HG02943 (cell line): ENCODE measurements at regions not wholly inside any gene's neighbourhood (a gene's known extent, or its start where the extent isn't known, plus 50 kb on each side); places are given as distances from the start of the nearest gene placed in this dataset.

Experiments used
- ATAC-seq: cut with Tn5 transposase; IDR thresholded peaks from one replicate; pipeline ENCODE4 v1.9.1; 2021; ENCODE audit warnings: mild to moderate bottlenecking, low read depth, moderate library complexity; ENCODE audit not compliant: unreplicated experiment

- ATAC-seq = no peak
Measured at GRCh38 chr3:80035021-80035420, 267.2 kb upstream of the ROBO1 start.

DNA sequence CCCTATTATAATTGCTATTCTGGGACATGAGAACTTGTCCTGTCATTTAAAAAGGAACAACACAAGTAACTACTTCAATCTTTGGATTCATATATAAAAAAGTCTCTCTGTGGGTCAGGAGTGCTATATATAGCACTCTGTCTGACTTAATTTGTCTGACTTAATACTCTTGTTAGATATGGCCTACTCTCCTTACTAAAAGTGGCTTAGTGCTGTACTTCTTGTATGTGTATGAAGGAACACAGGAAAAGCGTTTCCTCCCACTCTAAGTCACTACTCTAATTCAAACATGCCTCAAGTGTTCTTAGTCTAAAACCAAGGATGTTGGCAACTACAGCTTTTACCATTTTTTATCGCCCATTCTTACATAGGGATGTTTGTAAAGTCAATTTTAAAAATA, 255.2 kb upstream of the ROBO1 start:
- no peak for ATAC-seq

- ATAC-seq = no peak
Measured at GRCh38 chr3:80018375-80018774, 250.6 kb upstream of the ROBO1 start.

GRCh38 chr3:80017369-80017768, 249.6 kb upstream of the ROBO1 start:
- no peak for ATAC-seq

- no peak for ATAC-seq
Measured at GRCh38 chr3:80014576-80014975, 246.8 kb upstream of the ROBO1 start.

GRCh38 chr3:80010021-80010571, 242.3 kb upstream of the ROBO1 start:
- no peak for ATAC-seq

- ATAC-seq = no peak
Measured at GRCh38 chr3:80007522-80007921, 239.7 kb upstream of the ROBO1 start.

GRCh38 chr3:80006315-80006714, 238.5 kb upstream of the ROBO1 start:
- ATAC-seq = no peak

DNA sequence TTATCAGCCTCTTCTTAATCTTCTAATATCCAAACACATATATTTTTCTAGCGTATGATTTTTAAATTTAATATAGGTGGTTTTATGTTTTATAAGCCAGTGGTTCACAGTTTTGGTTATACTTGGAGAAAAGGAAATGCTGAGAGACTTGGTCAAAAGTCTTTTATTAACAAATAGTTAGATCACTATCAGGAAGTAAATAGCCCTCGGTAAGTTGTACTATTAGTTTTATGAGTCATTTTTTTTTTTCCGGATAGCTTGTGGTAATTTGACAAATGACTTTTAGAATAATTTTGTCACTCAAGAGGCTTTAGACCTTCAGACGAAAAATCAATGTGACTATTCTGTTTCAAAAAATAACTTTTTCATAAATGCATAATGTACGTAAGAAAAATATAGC, 232.2 kb upstream of the ROBO1 start:
- no peak for ATAC-seq

DNA sequence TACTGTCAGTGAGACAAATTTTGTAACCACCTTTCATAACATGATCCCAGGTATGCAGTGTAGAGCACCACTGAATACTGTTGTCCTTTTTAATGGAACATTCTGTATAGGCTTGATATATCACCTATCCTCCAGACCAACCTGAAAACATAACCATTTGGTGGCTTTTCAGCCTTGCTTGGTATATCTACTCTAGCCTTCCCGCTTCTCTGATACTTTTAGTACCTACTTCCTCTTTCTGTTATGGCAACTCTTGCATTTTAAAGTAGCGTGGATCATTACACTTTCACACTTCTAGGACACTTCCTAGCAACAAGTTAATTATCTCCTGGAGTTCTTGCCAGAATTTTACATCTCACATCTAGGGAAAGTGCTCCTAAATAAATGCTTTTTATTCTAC, 226.6 kb upstream of the ROBO1 start:
- no peak for ATAC-seq

DNA sequence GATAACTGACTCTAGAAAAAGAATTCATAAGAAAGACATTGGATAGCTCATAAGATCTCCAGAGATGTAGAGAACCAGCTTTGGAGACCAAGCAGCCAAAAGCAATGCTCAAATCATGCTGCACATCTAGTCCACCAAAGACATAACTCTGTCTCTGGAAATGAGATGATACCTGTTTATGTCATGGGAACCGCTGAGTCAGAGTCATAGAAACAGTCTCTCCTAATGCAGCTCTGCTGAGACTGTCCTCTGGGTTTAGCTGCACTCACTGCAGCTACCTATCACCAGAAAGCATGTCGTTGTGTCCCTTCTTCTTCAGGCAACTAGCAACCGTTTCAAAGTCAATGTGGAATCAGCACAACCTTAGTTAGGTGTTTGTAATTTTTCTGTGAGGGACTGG, 218.5 kb upstream of the ROBO1 start:
- no peak for ATAC-seq

GRCh38 chr3:79985816-79986215, 218.0 kb upstream of the ROBO1 start:
- ATAC-seq = no peak

GRCh38 chr3:79983118-79983517, 215.3 kb upstream of the ROBO1 start:
- ATAC-seq = no peak

DNA sequence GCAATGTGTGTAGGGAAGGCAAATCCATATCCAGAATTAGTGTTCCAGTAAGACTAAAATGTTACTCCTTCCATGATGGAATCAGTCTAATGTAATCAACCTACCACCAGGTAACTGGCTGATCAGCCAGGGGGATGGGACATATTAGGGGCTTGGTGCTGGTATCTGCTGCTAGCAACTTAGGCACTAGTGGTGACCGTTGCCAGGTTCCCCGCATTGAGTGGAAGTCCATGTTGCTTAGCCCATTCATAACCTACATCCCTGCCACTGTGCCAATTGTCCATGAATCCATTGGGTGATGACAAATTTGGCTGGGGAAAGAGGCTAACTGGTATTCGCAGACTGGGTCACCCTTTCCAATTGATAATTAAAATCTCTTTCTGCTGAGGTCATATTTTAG, 212.2 kb upstream of the ROBO1 start:
- ATAC-seq = no peak

- no peak for ATAC-seq
Measured at GRCh38 chr3:79976466-79976865, 208.7 kb upstream of the ROBO1 start.

GRCh38 chr3:79973917-79974595, 206.3 kb upstream of the ROBO1 start:
- no peak for ATAC-seq

- ATAC-seq = no peak
Measured at GRCh38 chr3:79973482-79973881, 205.7 kb upstream of the ROBO1 start.

- no peak for ATAC-seq
Measured at GRCh38 chr3:79968418-79968817, 200.6 kb upstream of the ROBO1 start.

DNA sequence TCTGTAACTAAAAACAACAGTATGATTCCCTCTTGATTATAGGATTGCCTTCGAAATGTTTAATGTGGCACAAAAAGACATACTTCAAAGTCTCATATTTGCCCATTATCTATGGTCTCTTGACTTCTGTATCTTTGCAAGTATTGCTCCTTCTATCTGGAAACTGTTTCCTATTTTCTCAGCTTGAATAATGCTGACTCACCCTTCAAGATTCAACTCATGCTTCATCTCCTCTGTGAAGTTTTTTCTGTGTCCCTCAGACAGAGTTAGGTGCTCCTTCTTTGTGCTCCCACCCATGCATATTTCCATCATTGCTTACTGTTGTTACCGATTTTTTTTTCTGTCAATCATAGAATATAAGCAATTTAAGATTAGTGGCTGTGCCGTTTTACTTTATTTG, 192.8 kb upstream of the ROBO1 start:
- ATAC-seq = no peak

DNA sequence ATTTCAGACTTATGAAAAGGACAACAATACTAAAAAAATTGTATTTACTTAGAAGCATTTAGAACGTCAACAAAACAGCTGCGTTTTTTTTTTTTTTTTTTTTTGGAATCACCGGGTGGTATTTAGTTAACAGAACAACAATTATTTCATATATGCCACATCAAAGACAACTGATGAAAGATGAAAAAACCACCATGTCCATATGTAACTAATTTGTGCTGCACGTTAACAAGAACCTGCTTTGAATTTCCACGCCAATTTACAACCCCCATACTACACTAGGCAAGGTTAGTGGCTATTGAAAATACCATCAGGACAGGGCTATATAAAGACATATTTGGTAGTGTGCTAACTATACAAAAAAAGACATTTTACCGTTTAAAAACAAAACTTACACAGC, 189.3 kb upstream of the ROBO1 start:
- no peak for ATAC-seq

DNA sequence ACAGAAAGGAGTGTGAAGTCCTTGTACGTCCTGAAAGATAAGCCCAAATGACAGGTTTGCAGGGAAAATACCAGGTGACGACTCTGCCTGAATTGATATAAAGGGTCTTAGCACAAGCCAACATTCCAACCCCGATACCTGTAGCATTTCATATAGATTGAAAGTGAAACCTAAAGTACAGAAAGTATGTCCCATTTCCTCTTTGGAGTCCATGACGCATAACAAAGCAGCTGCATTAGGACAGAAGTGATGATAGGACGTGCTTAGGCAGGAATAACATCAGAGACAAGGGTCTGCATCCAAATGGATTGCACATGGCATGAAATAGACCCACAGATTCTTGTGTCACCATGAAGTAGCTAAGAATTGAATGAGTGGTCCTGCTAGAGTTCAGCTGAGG, 187.0 kb upstream of the ROBO1 start:
- ATAC-seq = no peak

- ATAC-seq = no peak
Measured at GRCh38 chr3:79953591-79954101, 185.8 kb upstream of the ROBO1 start.
